ENCODE measurements at regions not wholly inside any gene's neighbourhood (a gene's known extent, or its start where the extent isn't known, plus 50 kb on each side); places are given as distances from the start of the nearest gene placed in this dataset.

DNA sequence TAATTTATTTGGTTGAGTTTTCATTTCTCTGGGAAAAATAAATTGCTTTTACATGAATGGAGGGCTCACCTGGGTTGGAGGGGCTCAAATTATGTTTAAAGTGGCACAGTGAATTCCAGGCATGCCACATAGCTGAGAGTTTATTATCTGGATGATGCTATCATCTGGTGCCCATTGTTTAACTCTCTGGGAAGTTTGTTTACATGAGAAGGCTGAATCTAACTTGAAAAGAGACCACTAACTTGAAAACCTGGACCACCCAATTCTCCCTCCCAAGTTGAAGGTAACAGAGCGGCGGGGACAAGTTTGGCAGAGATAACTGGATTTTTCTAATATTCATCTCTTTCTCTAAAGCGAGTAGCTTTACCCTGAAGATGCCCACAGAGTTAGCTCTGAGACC, 321.5 kb upstream of the GHITM start:
- TF ChIP-seq, protein P1, sequence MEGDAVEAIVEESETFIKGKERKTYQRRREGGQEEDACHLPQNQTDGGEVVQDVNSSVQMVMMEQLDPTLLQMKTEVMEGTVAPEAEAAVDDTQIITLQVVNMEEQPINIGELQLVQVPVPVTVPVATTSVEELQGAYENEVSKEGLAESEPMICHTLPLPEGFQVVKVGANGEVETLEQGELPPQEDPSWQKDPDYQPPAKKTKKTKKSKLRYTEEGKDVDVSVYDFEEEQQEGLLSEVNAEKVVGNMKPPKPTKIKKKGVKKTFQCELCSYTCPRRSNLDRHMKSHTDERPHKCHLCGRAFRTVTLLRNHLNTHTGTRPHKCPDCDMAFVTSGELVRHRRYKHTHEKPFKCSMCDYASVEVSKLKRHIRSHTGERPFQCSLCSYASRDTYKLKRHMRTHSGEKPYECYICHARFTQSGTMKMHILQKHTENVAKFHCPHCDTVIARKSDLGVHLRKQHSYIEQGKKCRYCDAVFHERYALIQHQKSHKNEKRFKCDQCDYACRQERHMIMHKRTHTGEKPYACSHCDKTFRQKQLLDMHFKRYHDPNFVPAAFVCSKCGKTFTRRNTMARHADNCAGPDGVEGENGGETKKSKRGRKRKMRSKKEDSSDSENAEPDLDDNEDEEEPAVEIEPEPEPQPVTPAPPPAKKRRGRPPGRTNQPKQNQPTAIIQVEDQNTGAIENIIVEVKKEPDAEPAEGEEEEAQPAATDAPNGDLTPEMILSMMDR (conservative IDR thresholded peaks at IDR 0.05; ENCODE audit: low read depth, low read length), result no peak
- no peak for TF ChIP-seq EZH2 (IDR thresholded peaks at IDR 0.05; ENCODE audit: low read length, unreplicated experiment)
- no peak for TF ChIP-seq EZH2phosphoT487 (IDR thresholded peaks at IDR 0.05; ENCODE audit: borderline replicate concordance, low read length)

Data from PC-3 (cell line).